ENCODE measurements at regions not wholly inside any gene's neighbourhood (a gene's known extent, or its start where the extent isn't known, plus 50 kb on each side); places are given as distances from the start of the nearest gene placed in this dataset.

- H3K27ac Mint-ChIP-seq = no peak overlapping the region
- DNase-seq (ENCODE audit: low spot score in 2 of 2) (no peak), ATAC-seq (no peak)
- no peaks in the 10 kb centered on the region for H3K36me3 Mint-ChIP-seq
- peaks cover 0 to 5% of the 10 kb centered on the region in 2 donors for H3K9me3 Mint-ChIP-seq
These were observed 207.8 kb downstream of the TTLL2 start for GRCh38 chr6:167532410-167533288.

GRCh38 chr6:167533851-167534250 is 209.0 kb downstream of the TTLL2 start:
- Mint-ChIP-seq H3K27ac (no peak overlapping the region), H3K9me3 (peaks cover 0 to 5% of the 10 kb centered on the region in 2 donors), H3K36me3 (no peaks in the 10 kb centered on the region)
- ATAC-seq (no peak), DNase-seq (ENCODE audit: low spot score in 2 of 2) (no peak)

- Mint-ChIP-seq H3K9me3 (peaks cover 0 to 5% of the 10 kb centered on the region in 2 donors), H3K27ac (no peak overlapping the region), H3K36me3 (no peaks in the 10 kb centered on the region)
- no peak for ATAC-seq
- no peak for DNase-seq (ENCODE audit: low spot score in 2 of 2)
These were observed 212.9 kb downstream of the TTLL2 start for GRCh38 chr6:167537816-167538215.

- Mint-ChIP-seq H3K36me3 (no peaks in the 10 kb centered on the region), H3K27ac (no peak overlapping the region), H3K9me3 (peaks cover 0 to 5% of the 10 kb centered on the region in 2 donors)
- no peak for ATAC-seq
- DNase-seq (ENCODE audit: low spot score in 2 of 2) = no peak
These were observed 213.9 kb downstream of the TTLL2 start for GRCh38 chr6:167538746-167539145.

- no peak for DNase-seq (ENCODE audit: low spot score in 2 of 2)
- no peak for ATAC-seq
- no peak overlapping the region for H3K27ac Mint-ChIP-seq
- H3K36me3 Mint-ChIP-seq = no peaks in the 10 kb centered on the region
- H3K9me3 Mint-ChIP-seq = peaks cover 0 to 5% of the 10 kb centered on the region in 2 donors
These were observed 215.9 kb downstream of the TTLL2 start for GRCh38 chr6:167540796-167541195.

- Mint-ChIP-seq H3K27ac (no peak overlapping the region), H3K9me3 (peaks cover 0 to 2% of the 10 kb centered on the region in 2 donors), H3K36me3 (no peaks in the 10 kb centered on the region)
- ATAC-seq = no peak
- DNase-seq (ENCODE audit: low spot score in 2 of 2) = no peak
These were observed 216.7 kb downstream of the TTLL2 start for GRCh38 chr6:167541544-167541943.

GRCh38 chr6:167543602-167544497 is 219.0 kb downstream of the TTLL2 start:
- Mint-ChIP-seq H3K27ac (no peak overlapping the region), H3K36me3 (no peaks in the 10 kb centered on the region), H3K9me3 (no peaks in the 10 kb centered on the region)
- DNase-seq (ENCODE audit: low spot score in 2 of 2) (no peak), ATAC-seq (no peak)

- Mint-ChIP-seq H3K9me3 (no peaks in the 10 kb centered on the region), H3K36me3 (no peaks in the 10 kb centered on the region), H3K27ac (no peak overlapping the region)
- DNase-seq (ENCODE audit: low spot score in 2 of 2) = no peak
- ATAC-seq = no peak
These were observed 221.9 kb downstream of the TTLL2 start for GRCh38 chr6:167546611-167547327.

GRCh38 chr6:167547328-167547692 is 222.4 kb downstream of the TTLL2 start:
- H3K9me3 Mint-ChIP-seq = no peaks in the 10 kb centered on the region
- no peaks in the 10 kb centered on the region for H3K36me3 Mint-ChIP-seq
- H3K27ac Mint-ChIP-seq = no peak overlapping the region

GRCh38 chr6:167547751-167548150 is 222.9 kb downstream of the TTLL2 start:
- Mint-ChIP-seq H3K36me3 (no peaks in the 10 kb centered on the region), H3K9me3 (no peaks in the 10 kb centered on the region), H3K27ac (no peak overlapping the region)
- DNase-seq (ENCODE audit: low spot score in 2 of 2) (no peak), ATAC-seq (no peak)

More at GRCh38 chr6:167547328-167547692, 222.4 kb downstream of the TTLL2 start:
- no peak for ATAC-seq
- no peak for DNase-seq (ENCODE audit: low spot score in 2 of 2)

GRCh38 chr6:167548451-167548850 is 223.6 kb downstream of the TTLL2 start:
- Mint-ChIP-seq H3K36me3 (no peaks in the 10 kb centered on the region), H3K9me3 (no peaks in the 10 kb centered on the region), H3K27ac (no peak overlapping the region)
- no peak for ATAC-seq
- DNase-seq (ENCODE audit: low spot score in 2 of 2) = no peak

GRCh38 chr6:167549213-167549612 is 224.3 kb downstream of the TTLL2 start:
- peaks cover 0 to 3% of the 10 kb centered on the region in 2 donors for H3K9me3 Mint-ChIP-seq
- no peak for ATAC-seq
- H3K27ac Mint-ChIP-seq = no peak overlapping the region
- DNase-seq (ENCODE audit: low spot score in 2 of 2) = no peak
- no peaks in the 10 kb centered on the region for H3K36me3 Mint-ChIP-seq

- ATAC-seq = no peak
- H3K9me3 Mint-ChIP-seq = peaks cover 6 to 9% of the 10 kb centered on the region in 2 donors
- DNase-seq (ENCODE audit: low spot score in 2 of 2) = no peak
- no peak overlapping the region for H3K27ac Mint-ChIP-seq
- H3K36me3 Mint-ChIP-seq = no peaks in the 10 kb centered on the region
These were observed 226.2 kb downstream of the TTLL2 start for GRCh38 chr6:167550941-167551627.

- ATAC-seq (no peak), DNase-seq (ENCODE audit: low spot score in 2 of 2) (no peak)
- no peak overlapping the region for H3K27ac Mint-ChIP-seq
- H3K36me3 Mint-ChIP-seq = no peaks in the 10 kb centered on the region
- H3K9me3 Mint-ChIP-seq = peaks cover 9 to 11% of the 10 kb centered on the region in 2 donors
These were observed 226.9 kb downstream of the TTLL2 start for GRCh38 chr6:167551628-167552257.

GRCh38 chr6:167552258-167552630 is 227.4 kb downstream of the TTLL2 start:
- ATAC-seq (no peak), DNase-seq (ENCODE audit: low spot score in 2 of 2) (no peak)
- Mint-ChIP-seq H3K27ac (no peak overlapping the region), H3K9me3 (peaks cover 9 to 15% of the 10 kb centered on the region in 2 donors), H3K36me3 (no peaks in the 10 kb centered on the region)

Data from activated naive CD4-positive, alpha-beta T cell treated with anti-CD3 and anti-CD28 coated beads, Interleukin-2, amount 50 U/mL, for 72 hours (primary cell).